SK-N-SH treated with all-trans-retinoic acid at 6 μM for 48 hours (cell line): ENCODE measurements at regions not wholly inside any gene's neighbourhood (a gene's known extent, or its start where the extent isn't known, plus 50 kb on each side); places are given as distances from the start of the nearest gene placed in this dataset.
"Not testable (repeated sequence)": the region's sequence is repeated elsewhere in the genome, so short reads cannot be mapped to it uniquely, and the experiment has no call there.

Experiments used
- ATAC-seq: fragments of 200-7000 bp; cut with Tn5 transposase; 3 replicates; pipeline ENCODE4 v1.9.1; 2020; ENCODE audit warnings: mild to moderate bottlenecking, moderate library complexity
- ARNTL ChIP-seq: fragments of 450-650 bp; formaldehyde crosslinking; IDR thresholded peaks from 2 replicates; pipeline ENCODE4 v1.5.0; 2020; ENCODE audit warnings: low read depth, mild to moderate bottlenecking, moderate library complexity, borderline replicate concordance
- BACH2 ChIP-seq: fragments of 250-450 bp; sonication (Bioruptor Pico); IDR thresholded peaks from 2 replicates; pipeline ENCODE4 v1.9.0; 2021; ENCODE audit warnings: mild to moderate bottlenecking, borderline replicate concordance
- CSDC2 ChIP-seq: fragments of 250-450 bp; sonication (Bioruptor Pico); IDR thresholded peaks from 2 replicates; pipeline ENCODE4 v1.5.0; 2020; ENCODE audit warnings: mild to moderate bottlenecking, moderate library complexity
- ESRRG ChIP-seq: fragments of 250-450 bp; sonication (Bioruptor Pico); IDR thresholded peaks from 2 replicates; pipeline ENCODE4 v1.6.1; 2021; ENCODE audit warnings: mild to moderate bottlenecking
- ISL1 ChIP-seq: fragments of 250-450 bp; sonication (Bioruptor Pico); IDR thresholded peaks from 2 replicates; pipeline ENCODE4 v2.1.2; 2022; ENCODE audit warnings: mild to moderate bottlenecking, moderate library complexity
- OSR1 ChIP-seq: fragments of 250-450 bp; sonication (Bioruptor Pico); IDR thresholded peaks from 2 replicates; pipeline ENCODE4 v1.8.0; 2022; ENCODE audit warnings: moderate library complexity, mild to moderate bottlenecking, inconsistent platforms
- PPARA ChIP-seq: fragments of 250-450 bp; sonication (Bioruptor Pico); IDR thresholded peaks from 2 replicates; pipeline ENCODE4 v1.5.0; 2020; ENCODE audit warnings: mild to moderate bottlenecking, borderline replicate concordance
- RARB ChIP-seq: fragments of 250-450 bp; sonication (Bioruptor Pico); IDR thresholded peaks from 2 replicates; pipeline ENCODE4 v1.8.0; 2021; ENCODE audit warnings: mild to moderate bottlenecking, moderate library complexity
- SNAI2 ChIP-seq: fragments of 250-450 bp; sonication (Bioruptor Pico); IDR thresholded peaks from 2 replicates; pipeline ENCODE4 v1.5.0; 2020; ENCODE audit warnings: mild to moderate bottlenecking, moderate library complexity
- TCF4 ChIP-seq: fragments of 250-450 bp; sonication (Bioruptor Pico); IDR thresholded peaks from 2 replicates; pipeline ENCODE4 v1.8.0; 2021; ENCODE audit warnings: mild to moderate bottlenecking, moderate library complexity, borderline replicate concordance
- TOX ChIP-seq: fragments of 250-450 bp; sonication (Bioruptor Pico); IDR thresholded peaks from 2 replicates; pipeline ENCODE4 v1.8.0; 2021; ENCODE audit warnings: mild to moderate bottlenecking, moderate library complexity, borderline replicate concordance
- ZC3H10 ChIP-seq: fragments of 250-450 bp; sonication (Bioruptor Pico); IDR thresholded peaks from 2 replicates; pipeline ENCODE4 v1.5.1; 2021; ENCODE audit warnings: mild to moderate bottlenecking, moderate library complexity
- ZFP3 ChIP-seq: fragments of 250-450 bp; sonication (Bioruptor Pico); IDR thresholded peaks from 2 replicates; pipeline ENCODE4 v1.5.0; 2020; ENCODE audit warnings: mild to moderate bottlenecking, moderate library complexity
- ZFP30 ChIP-seq: fragments of 450-650 bp; formaldehyde crosslinking; IDR thresholded peaks from 2 replicates; pipeline ENCODE4 v1.5.0; 2022; ENCODE audit warnings: mild to moderate bottlenecking, moderate library complexity
- ZNF565 ChIP-seq: fragments of 450-650 bp; formaldehyde crosslinking; conservative IDR thresholded peaks from 2 replicates; pipeline ENCODE4 v1.5.0; 2020; ENCODE audit warnings: low read depth, mild to moderate bottlenecking, moderate library complexity
- ZNF70 ChIP-seq: fragments of 450-650 bp; formaldehyde crosslinking; IDR thresholded peaks from 2 replicates; pipeline ENCODE4 v1.5.0; 2020; ENCODE audit warnings: mild to moderate bottlenecking, moderate library complexity
- TF ChIP-seq, protein P1 (sequence below): fragments of 250-450 bp; sonication (Bioruptor Pico); IDR thresholded peaks from 2 replicates; pipeline ENCODE4 v1.5.0; 2020; ENCODE audit warnings: mild to moderate bottlenecking, moderate library complexity
- TF ChIP-seq, protein P2 (sequence below): fragments of 250-450 bp; sonication (Bioruptor Pico); IDR thresholded peaks from 2 replicates; pipeline ENCODE4 v1.5.1; 2021; ENCODE audit warnings: mild to moderate bottlenecking, moderate library complexity
- TF ChIP-seq, protein P3 (sequence below): fragments of 250-450 bp; sonication (Bioruptor Pico); IDR thresholded peaks from 2 replicates; pipeline ENCODE4 v1.8.0; 2020; ENCODE audit warnings: mild to moderate bottlenecking, moderate library complexity, borderline replicate concordance
- TF ChIP-seq, protein P4 (sequence below): fragments of 250-450 bp; sonication (Bioruptor Pico); IDR thresholded peaks from 2 replicates; pipeline ENCODE4 v1.5.1; 2020; ENCODE audit warnings: low read depth, mild to moderate bottlenecking, moderate library complexity
- TF ChIP-seq, protein P5 (sequence below): fragments of 250-450 bp; sonication (Bioruptor Pico); IDR thresholded peaks from 2 replicates; pipeline ENCODE4 v1.8.0; 2021; ENCODE audit warnings: low read depth, mild to moderate bottlenecking, moderate library complexity, borderline replicate concordance

DNA sequence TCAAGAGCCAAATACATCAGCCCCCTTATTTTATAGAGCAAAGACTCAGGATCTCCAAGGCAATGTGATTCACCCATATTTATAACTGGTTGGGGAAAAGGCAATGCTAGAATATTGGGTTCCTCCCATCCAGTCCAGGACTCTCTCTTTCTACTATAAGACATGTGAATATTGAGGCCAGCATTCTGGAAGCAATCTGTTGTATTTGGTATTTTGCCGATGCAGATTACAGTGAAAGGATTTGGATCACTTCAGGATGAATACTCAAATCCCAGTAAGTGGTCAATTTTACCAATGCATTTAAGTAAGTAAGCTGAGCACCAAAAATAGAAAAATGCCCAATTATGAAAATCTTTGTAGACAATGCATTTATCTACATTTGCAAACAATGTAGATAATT is 1834.7 kb upstream of the PIK3C3 start:
- no peak for ATAC-seq
- no peak for TF ChIP-seq ZNF565 (CRISPR knock-in tag)
- no peak for TF ChIP-seq RARB (CRISPR knock-in tag)
- no peak for TF ChIP-seq CSDC2 (CRISPR knock-in tag)
- no peak for TF ChIP-seq ZFP3
- no peak for TF ChIP-seq SNAI2 (CRISPR knock-in tag)
- TF ChIP-seq ARNTL: no peak
- TF ChIP-seq, protein P1, sequence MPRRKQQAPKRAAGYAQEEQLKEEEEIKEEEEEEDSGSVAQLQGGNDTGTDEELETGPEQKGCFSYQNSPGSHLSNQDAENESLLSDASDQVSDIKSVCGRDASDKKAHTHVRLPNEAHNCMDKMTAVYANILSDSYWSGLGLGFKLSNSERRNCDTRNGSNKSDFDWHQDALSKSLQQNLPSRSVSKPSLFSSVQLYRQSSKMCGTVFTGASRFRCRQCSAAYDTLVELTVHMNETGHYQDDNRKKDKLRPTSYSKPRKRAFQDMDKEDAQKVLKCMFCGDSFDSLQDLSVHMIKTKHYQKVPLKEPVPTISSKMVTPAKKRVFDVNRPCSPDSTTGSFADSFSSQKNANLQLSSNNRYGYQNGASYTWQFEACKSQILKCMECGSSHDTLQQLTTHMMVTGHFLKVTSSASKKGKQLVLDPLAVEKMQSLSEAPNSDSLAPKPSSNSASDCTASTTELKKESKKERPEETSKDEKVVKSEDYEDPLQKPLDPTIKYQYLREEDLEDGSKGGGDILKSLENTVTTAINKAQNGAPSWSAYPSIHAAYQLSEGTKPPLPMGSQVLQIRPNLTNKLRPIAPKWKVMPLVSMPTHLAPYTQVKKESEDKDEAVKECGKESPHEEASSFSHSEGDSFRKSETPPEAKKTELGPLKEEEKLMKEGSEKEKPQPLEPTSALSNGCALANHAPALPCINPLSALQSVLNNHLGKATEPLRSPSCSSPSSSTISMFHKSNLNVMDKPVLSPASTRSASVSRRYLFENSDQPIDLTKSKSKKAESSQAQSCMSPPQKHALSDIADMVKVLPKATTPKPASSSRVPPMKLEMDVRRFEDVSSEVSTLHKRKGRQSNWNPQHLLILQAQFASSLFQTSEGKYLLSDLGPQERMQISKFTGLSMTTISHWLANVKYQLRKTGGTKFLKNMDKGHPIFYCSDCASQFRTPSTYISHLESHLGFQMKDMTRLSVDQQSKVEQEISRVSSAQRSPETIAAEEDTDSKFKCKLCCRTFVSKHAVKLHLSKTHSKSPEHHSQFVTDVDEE (CRISPR knock-in tag): no peak
- no peak for TF ChIP-seq ZNF70 (CRISPR knock-in tag)

DNA sequence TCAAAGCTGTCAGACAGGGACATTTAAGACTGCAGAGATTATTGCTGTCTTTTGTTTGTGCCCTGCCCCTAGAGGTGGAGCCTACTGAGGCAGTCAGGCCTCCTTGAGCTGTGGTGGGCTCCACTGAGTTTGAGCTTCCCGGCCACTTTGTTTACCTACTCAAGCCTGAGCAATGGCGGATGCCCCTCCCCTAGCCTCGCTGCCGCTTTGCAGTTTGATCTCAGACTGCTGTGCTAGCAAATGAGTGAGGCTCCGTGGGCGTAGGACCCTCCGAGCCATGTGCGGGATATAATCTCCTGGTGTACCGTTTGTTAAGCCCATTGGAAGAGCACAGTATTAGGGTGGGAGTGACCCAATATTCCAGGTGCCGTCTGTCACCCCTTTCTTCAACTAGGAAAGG is 1835.5 kb upstream of the PIK3C3 start:
- ATAC-seq: not testable (repeated sequence)

DNA sequence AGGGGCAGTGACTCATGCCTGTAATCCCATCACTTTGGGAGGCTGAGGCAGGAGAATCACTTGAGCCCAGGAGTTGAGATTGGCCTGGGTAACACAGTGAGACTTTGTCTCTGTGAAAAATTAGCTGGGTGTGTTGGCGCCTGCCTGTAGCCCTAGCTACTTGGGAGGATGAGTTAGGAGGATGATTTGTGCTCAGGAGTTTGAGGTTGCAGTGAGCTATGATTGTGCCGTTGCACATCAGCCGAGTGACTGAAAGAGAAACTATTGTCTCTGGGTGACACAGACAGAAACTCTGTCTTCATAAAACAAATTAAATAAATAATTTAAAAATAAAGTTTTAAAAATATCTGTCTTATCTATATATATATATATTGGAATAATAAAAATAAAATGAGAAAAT is 1844.6 kb upstream of the PIK3C3 start:
- TF ChIP-seq ZC3H10 (CRISPR knock-in tag) (no peak), ZNF70 (CRISPR knock-in tag) (no peak), ESRRG (CRISPR knock-in tag) (no peak), ZFP30 (CRISPR knock-in tag) (no peak), RARB (CRISPR knock-in tag) (no peak), BACH2 (CRISPR knock-in tag) (no peak), CSDC2 (CRISPR knock-in tag) (no peak), ZFP3 (no peak), ISL1 (CRISPR knock-in tag) (no peak), ZNF565 (CRISPR knock-in tag) (no peak), OSR1 (CRISPR knock-in tag) (no peak), SNAI2 (CRISPR knock-in tag) (no peak), TCF4 (CRISPR knock-in tag) (no peak), PPARA (CRISPR knock-in tag) (no peak), TOX (CRISPR knock-in tag) (no peak)
- TF ChIP-seq, protein P2, sequence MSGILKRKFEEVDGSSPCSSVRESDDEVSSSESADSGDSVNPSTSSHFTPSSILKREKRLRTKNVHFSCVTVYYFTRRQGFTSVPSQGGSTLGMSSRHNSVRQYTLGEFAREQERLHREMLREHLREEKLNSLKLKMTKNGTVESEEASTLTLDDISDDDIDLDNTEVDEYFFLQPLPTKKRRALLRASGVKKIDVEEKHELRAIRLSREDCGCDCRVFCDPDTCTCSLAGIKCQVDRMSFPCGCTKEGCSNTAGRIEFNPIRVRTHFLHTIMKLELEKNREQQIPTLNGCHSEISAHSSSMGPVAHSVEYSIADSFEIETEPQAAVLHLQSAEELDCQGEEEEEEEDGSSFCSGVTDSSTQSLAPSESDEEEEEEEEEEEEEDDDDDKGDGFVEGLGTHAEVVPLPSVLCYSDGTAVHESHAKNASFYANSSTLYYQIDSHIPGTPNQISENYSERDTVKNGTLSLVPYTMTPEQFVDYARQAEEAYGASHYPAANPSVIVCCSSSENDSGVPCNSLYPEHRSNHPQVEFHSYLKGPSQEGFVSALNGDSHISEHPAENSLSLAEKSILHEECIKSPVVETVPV (CRISPR knock-in tag): no peak
- TF ChIP-seq, protein P3, sequence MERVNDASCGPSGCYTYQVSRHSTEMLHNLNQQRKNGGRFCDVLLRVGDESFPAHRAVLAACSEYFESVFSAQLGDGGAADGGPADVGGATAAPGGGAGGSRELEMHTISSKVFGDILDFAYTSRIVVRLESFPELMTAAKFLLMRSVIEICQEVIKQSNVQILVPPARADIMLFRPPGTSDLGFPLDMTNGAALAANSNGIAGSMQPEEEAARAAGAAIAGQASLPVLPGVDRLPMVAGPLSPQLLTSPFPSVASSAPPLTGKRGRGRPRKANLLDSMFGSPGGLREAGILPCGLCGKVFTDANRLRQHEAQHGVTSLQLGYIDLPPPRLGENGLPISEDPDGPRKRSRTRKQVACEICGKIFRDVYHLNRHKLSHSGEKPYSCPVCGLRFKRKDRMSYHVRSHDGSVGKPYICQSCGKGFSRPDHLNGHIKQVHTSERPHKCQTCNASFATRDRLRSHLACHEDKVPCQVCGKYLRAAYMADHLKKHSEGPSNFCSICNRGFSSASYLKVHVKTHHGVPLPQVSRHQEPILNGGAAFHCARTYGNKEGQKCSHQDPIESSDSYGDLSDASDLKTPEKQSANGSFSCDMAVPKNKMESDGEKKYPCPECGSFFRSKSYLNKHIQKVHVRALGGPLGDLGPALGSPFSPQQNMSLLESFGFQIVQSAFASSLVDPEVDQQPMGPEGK: no peak
- TF ChIP-seq, protein P4, sequence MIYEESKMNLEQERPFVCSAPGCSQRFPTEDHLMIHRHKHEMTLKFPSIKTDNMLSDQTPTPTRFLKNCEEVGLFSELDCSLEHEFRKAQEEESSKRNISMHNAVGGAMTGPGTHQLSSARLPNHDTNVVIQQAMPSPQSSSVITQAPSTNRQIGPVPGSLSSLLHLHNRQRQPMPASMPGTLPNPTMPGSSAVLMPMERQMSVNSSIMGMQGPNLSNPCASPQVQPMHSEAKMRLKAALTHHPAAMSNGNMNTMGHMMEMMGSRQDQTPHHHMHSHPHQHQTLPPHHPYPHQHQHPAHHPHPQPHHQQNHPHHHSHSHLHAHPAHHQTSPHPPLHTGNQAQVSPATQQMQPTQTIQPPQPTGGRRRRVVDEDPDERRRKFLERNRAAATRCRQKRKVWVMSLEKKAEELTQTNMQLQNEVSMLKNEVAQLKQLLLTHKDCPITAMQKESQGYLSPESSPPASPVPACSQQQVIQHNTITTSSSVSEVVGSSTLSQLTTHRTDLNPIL (CRISPR knock-in tag): no peak
- TF ChIP-seq, protein P5, sequence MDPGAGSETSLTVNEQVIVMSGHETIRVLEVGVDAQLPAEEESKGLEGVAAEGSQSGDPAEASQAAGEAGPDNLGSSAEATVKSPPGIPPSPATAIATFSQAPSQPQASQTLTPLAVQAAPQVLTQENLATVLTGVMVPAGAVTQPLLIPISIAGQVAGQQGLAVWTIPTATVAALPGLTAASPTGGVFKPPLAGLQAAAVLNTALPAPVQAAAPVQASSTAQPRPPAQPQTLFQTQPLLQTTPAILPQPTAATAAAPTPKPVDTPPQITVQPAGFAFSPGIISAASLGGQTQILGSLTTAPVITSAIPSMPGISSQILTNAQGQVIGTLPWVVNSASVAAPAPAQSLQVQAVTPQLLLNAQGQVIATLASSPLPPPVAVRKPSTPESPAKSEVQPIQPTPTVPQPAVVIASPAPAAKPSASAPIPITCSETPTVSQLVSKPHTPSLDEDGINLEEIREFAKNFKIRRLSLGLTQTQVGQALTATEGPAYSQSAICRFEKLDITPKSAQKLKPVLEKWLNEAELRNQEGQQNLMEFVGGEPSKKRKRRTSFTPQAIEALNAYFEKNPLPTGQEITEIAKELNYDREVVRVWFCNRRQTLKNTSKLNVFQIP (CRISPR knock-in tag): no peak
- TF ChIP-seq, protein P1 (CRISPR knock-in tag): no peak
- no peak for ATAC-seq
